WTC11 (cell line): ENCODE measurements at regions not wholly inside any gene's neighbourhood (a gene's known extent, or its start where the extent isn't known, plus 50 kb on each side); places are given as distances from the start of the nearest gene placed in this dataset.

Source experiments
- ATAC-seq: fragments of 200-7000 bp; cut with Tn5 transposase; 2 replicates; pipeline ENCODE4 v1.10.0; 2021; ENCODE audit warnings: mild to moderate bottlenecking, moderate library complexity
- CTCF ChIA-PET: fragments of 300-600 bp; sonication (Branson Sonifier 250); formaldehyde crosslinking; loops from one replicate; lab custom pipeline; 2021; ENCODE audit warnings: antibody characterized with exemption; lab: Charles Lee
- POLR2A ChIA-PET: fragments of 350-600 bp; sonication (Branson Sonifier 250); formaldehyde crosslinking; loops from one replicate; lab custom pipeline; 2021; ENCODE audit warnings: antibody characterized with exemption; lab: Charles Lee
- DNase-seq: peaks from one replicate; pipeline ENCODE4 v3.0.0; 2021; ENCODE audit warnings: low spot score
- H3K27ac Mint-ChIP-seq: 2 replicates; pipeline ENCODE4 v1.8.0; 2021; ENCODE audit warnings: mixed read lengths
- H3K27me3 Mint-ChIP-seq: 2 replicates; pipeline ENCODE4 v1.8.0; 2021; ENCODE audit warnings: low read depth, mild to moderate bottlenecking, moderate library complexity, mixed read lengths
- H3K36me3 Mint-ChIP-seq: 2 replicates; pipeline ENCODE4 v1.8.0; 2021; ENCODE audit warnings: mixed read lengths
- H3K4me1 Mint-ChIP-seq: 2 replicates; pipeline ENCODE4 v1.8.0; 2022; ENCODE audit warnings: mixed read lengths
- H3K4me3 Mint-ChIP-seq: 2 replicates; pipeline ENCODE4 v1.8.0; 2021; ENCODE audit warnings: mild to moderate bottlenecking, moderate library complexity, mixed read lengths
- H3K9me3 Mint-ChIP-seq: 2 replicates; pipeline ENCODE4 v1.8.0; 2021; ENCODE audit warnings: mixed read lengths
- CBFB ChIP-seq: sonication (generic); formaldehyde crosslinking; IDR thresholded peaks from 2 replicates; pipeline ENCODE4 v1.8.1; 2022; ENCODE audit warnings: mild to moderate bottlenecking, low read depth, missing genetic modification reagents
- CREB1 ChIP-seq: sonication (generic); formaldehyde crosslinking; IDR thresholded peaks from 2 replicates; pipeline ENCODE4 v1.8.0; 2023; ENCODE audit warnings: mild to moderate bottlenecking, missing genetic modification reagents
- EMX1 ChIP-seq: fragments of 250-450 bp; sonication (Bioruptor Pico); IDR thresholded peaks from 2 replicates; pipeline ENCODE4 v1.8.0; 2021; ENCODE audit warnings: mild to moderate bottlenecking
- ETV6 ChIP-seq: sonication (generic); formaldehyde crosslinking; IDR thresholded peaks from 2 replicates; pipeline ENCODE4 v1.8.1; 2022; ENCODE audit warnings: mild to moderate bottlenecking, missing genetic modification reagents
- FOXJ3 ChIP-seq: sonication (generic); formaldehyde crosslinking; IDR thresholded peaks from 2 replicates; pipeline ENCODE4 v1.9.0; 2021; ENCODE audit warnings: missing genetic modification reagents, mild to moderate bottlenecking, borderline replicate concordance
- FOXP4 ChIP-seq: sonication (generic); formaldehyde crosslinking; IDR thresholded peaks from 2 replicates; pipeline ENCODE4 v1.8.0; 2022; ENCODE audit warnings: mild to moderate bottlenecking, missing genetic modification reagents
- GTF2I ChIP-seq: fragments of 250-450 bp; sonication (Bioruptor Pico); conservative IDR thresholded peaks from 2 replicates; pipeline ENCODE4 v1.4.0; 2021; ENCODE audit warnings: mild to moderate bottlenecking
- JAZF1 ChIP-seq: fragments of 250-450 bp; sonication (Bioruptor Pico); IDR thresholded peaks from 2 replicates; pipeline ENCODE4 v1.9.0; 2021; ENCODE audit warnings: moderate library complexity, mild to moderate bottlenecking, inconsistent platforms
- JUN ChIP-seq: sonication (generic); formaldehyde crosslinking; IDR thresholded peaks from 2 replicates; pipeline ENCODE4 v1.8.0; 2023; ENCODE audit warnings: mild to moderate bottlenecking, missing genetic modification reagents
- KAT7 ChIP-seq: sonication (generic); formaldehyde crosslinking; IDR thresholded peaks from 2 replicates; pipeline ENCODE4 v1.8.1; 2023; ENCODE audit warnings: missing genetic modification reagents, mild to moderate bottlenecking, borderline replicate concordance
- MXD4 ChIP-seq: fragments of 250-450 bp; sonication (Bioruptor Pico); IDR thresholded peaks from 2 replicates; pipeline ENCODE4 v1.8.0; 2021; ENCODE audit warnings: mild to moderate bottlenecking, moderate library complexity, borderline replicate concordance
- OVOL2 ChIP-seq: fragments of 250-450 bp; sonication (Bioruptor Pico); IDR thresholded peaks from 2 replicates; pipeline ENCODE4 v1.9.0; 2021; ENCODE audit warnings: mild to moderate bottlenecking, borderline replicate concordance
- PRRX2 ChIP-seq: fragments of 250-450 bp; sonication (Bioruptor Pico); IDR thresholded peaks from 2 replicates; pipeline ENCODE4 v1.8.0; 2021; ENCODE audit warnings: mild to moderate bottlenecking
- RELA ChIP-seq: sonication (generic); formaldehyde crosslinking; IDR thresholded peaks from 2 replicates; pipeline ENCODE4 v1.8.1; 2022; ENCODE audit warnings: missing genetic modification reagents, mild to moderate bottlenecking, borderline replicate concordance
- TEAD1 ChIP-seq: sonication (generic); formaldehyde crosslinking; IDR thresholded peaks from 2 replicates; pipeline ENCODE4 v1.8.0; 2022; ENCODE audit warnings: mild to moderate bottlenecking, missing genetic modification reagents
- TEAD4 ChIP-seq: sonication (generic); formaldehyde crosslinking; IDR thresholded peaks from 2 replicates; pipeline ENCODE4 v1.8.0; 2022; ENCODE audit warnings: mild to moderate bottlenecking, missing genetic modification reagents
- ZNF232 ChIP-seq: sonication (generic); formaldehyde crosslinking; IDR thresholded peaks from 2 replicates; pipeline ENCODE4 v1.8.0; 2022; ENCODE audit warnings: mild to moderate bottlenecking, missing genetic modification reagents
- ZNF263 ChIP-seq: sonication (generic); formaldehyde crosslinking; IDR thresholded peaks from 2 replicates; pipeline ENCODE4 v1.8.1; 2022; ENCODE audit warnings: low read depth, mild to moderate bottlenecking, moderate library complexity, missing genetic modification reagents
- ZNF425 ChIP-seq: fragments of 250-450 bp; sonication (Bioruptor Pico); conservative IDR thresholded peaks from 2 replicates; pipeline ENCODE4 v1.9.0; 2021; ENCODE audit warnings: mild to moderate bottlenecking
- ZNF532 ChIP-seq: fragments of 250-450 bp; sonication (Bioruptor Pico); IDR thresholded peaks from 2 replicates; pipeline ENCODE4 v1.9.0; 2021; ENCODE audit warnings: mild to moderate bottlenecking, borderline replicate concordance
- TF ChIP-seq, protein P1 (sequence below): sonication (generic); formaldehyde crosslinking; IDR thresholded peaks from 2 replicates; pipeline ENCODE4 v1.8.1; 2023; ENCODE audit warnings: mild to moderate bottlenecking, moderate library complexity, missing genetic modification reagents
- TF ChIP-seq, protein P2 (sequence below): sonication (generic); formaldehyde crosslinking; IDR thresholded peaks from 2 replicates; pipeline ENCODE4 v1.8.0; 2022; ENCODE audit warnings: mild to moderate bottlenecking, missing genetic modification reagents
- TF ChIP-seq, protein P3 (sequence below): sonication (generic); formaldehyde crosslinking; conservative IDR thresholded peaks from 2 replicates; pipeline ENCODE4 v1.8.1; 2022; ENCODE audit warnings: mild to moderate bottlenecking, missing genetic modification reagents
- TF ChIP-seq, protein P4 (sequence below): fragments of 250-450 bp; sonication (Bioruptor Pico); IDR thresholded peaks from 2 replicates; pipeline ENCODE4 v1.9.0; 2021; ENCODE audit warnings: mild to moderate bottlenecking

- H3K4me3 Mint-ChIP-seq: no peak overlapping the region
- 0 out of 2 replicates have a peak, but pooled peaks cover 4% of the 10 kb centered on the region for H3K9me3 Mint-ChIP-seq
- no peaks in the 10 kb centered on the region for H3K4me1 Mint-ChIP-seq
- DNase-seq (no peak), ATAC-seq (no peak)
- POLR2A ChIA-PET: no interaction called here
- no peak for TF ChIP-seq KAT7 (CRISPR knock-in tag)
- no peak for TF ChIP-seq ZNF232 (CRISPR knock-in tag)
- TF ChIP-seq GTF2I: no peak
- TF ChIP-seq, protein P1, sequence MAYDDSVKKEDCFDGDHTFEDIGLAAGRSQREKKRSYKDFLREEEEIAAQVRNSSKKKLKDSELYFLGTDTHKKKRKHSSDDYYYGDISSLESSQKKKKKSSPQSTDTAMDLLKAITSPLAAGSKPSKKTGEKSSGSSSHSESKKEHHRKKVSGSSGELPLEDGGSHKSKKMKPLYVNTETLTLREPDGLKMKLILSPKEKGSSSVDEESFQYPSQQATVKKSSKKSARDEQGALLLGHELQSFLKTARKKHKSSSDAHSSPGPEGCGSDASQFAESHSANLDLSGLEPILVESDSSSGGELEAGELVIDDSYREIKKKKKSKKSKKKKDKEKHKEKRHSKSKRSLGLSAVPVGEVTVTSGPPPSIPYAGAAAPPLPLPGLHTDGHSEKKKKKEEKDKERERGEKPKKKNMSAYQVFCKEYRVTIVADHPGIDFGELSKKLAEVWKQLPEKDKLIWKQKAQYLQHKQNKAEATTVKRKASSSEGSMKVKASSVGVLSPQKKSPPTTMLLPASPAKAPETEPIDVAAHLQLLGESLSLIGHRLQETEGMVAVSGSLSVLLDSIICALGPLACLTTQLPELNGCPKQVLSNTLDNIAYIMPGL (CRISPR knock-in tag): no peak
- no peak for TF ChIP-seq TEAD1 (CRISPR knock-in tag)
- TF ChIP-seq, protein P2, sequence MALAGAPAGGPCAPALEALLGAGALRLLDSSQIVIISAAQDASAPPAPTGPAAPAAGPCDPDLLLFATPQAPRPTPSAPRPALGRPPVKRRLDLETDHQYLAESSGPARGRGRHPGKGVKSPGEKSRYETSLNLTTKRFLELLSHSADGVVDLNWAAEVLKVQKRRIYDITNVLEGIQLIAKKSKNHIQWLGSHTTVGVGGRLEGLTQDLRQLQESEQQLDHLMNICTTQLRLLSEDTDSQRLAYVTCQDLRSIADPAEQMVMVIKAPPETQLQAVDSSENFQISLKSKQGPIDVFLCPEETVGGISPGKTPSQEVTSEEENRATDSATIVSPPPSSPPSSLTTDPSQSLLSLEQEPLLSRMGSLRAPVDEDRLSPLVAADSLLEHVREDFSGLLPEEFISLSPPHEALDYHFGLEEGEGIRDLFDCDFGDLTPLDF: no peak
- no peak for TF ChIP-seq MXD4 (CRISPR knock-in tag)
- no peak for TF ChIP-seq RELA
- no peak for TF ChIP-seq OVOL2 (CRISPR knock-in tag)
- TF ChIP-seq, protein P3, sequence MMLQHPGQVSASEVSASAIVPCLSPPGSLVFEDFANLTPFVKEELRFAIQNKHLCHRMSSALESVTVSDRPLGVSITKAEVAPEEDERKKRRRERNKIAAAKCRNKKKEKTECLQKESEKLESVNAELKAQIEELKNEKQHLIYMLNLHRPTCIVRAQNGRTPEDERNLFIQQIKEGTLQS (CRISPR knock-in tag): no peak
- no peak for TF ChIP-seq ETV6 (CRISPR knock-in tag)
- no peak for TF ChIP-seq JUN
- H3K36me3 Mint-ChIP-seq: no peaks in the 10 kb centered on the region
- CTCF ChIA-PET: interaction anchor here (1.0 kb wide), 1 partner anchor 40 kb away, joined by 3 read pairs; no protein-coding TSS in a partner anchor
- no peak overlapping the region for H3K27ac Mint-ChIP-seq
- peaks cover 4% of the 10 kb centered on the region; the same call in 1 of the 2 replicates for H3K27me3 Mint-ChIP-seq
Measured at GRCh38 chr2:239533569-239534316, 132.9 kb upstream of the HDAC4 start.

- no peak for ATAC-seq
- CTCF ChIA-PET: no interaction called here
- POLR2A ChIA-PET: no interaction called here
- no peak overlapping the region for H3K4me3 Mint-ChIP-seq
- no peak for DNase-seq
- no peaks in the 10 kb centered on the region for H3K4me1 Mint-ChIP-seq
- H3K27ac Mint-ChIP-seq: no peak overlapping the region
- peaks cover 4% of the 10 kb centered on the region; the same call in 1 of the 2 replicates for H3K27me3 Mint-ChIP-seq
- no peaks in the 10 kb centered on the region for H3K36me3 Mint-ChIP-seq
- 0 out of 2 replicates have a peak, but pooled peaks cover 4% of the 10 kb centered on the region for H3K9me3 Mint-ChIP-seq
- TF ChIP-seq ZNF263: no peak
- TF ChIP-seq ZNF532 (CRISPR knock-in tag): no peak
- no peak for TF ChIP-seq TEAD4 (CRISPR knock-in tag)
- no peak for TF ChIP-seq ZNF425 (CRISPR knock-in tag)
- no peak for TF ChIP-seq CREB1 (CRISPR knock-in tag)
- no peak for TF ChIP-seq PRRX2 (CRISPR knock-in tag)
- TF ChIP-seq, protein P4, sequence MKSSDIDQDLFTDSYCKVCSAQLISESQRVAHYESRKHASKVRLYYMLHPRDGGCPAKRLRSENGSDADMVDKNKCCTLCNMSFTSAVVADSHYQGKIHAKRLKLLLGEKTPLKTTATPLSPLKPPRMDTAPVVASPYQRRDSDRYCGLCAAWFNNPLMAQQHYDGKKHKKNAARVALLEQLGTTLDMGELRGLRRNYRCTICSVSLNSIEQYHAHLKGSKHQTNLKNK: no peak
- TF ChIP-seq CBFB (CRISPR knock-in tag): no peak
- no peak for TF ChIP-seq FOXP4 (CRISPR knock-in tag)
- TF ChIP-seq EMX1 (CRISPR knock-in tag): no peak
- no peak for TF ChIP-seq JAZF1 (CRISPR knock-in tag)
- TF ChIP-seq FOXJ3 (CRISPR knock-in tag): no peak
Measured at GRCh38 chr2:239532859-239533258, 132.0 kb upstream of the HDAC4 start.
